ENCODE measurements at regions not wholly inside any gene's neighbourhood (a gene's known extent, or its start where the extent isn't known, plus 50 kb on each side); places are given as distances from the start of the nearest gene placed in this dataset.

GRCh38 chr9:107710953-107711352, 221.4 kb upstream of the KLF4 start:
- no peak overlapping the region for H3K27ac ChIP-seq (ENCODE audit: insufficient read depth in 1 of 2, low read depth in 1 of 2, low read length in 2 of 2, poor library complexity in 1 of 2, severe bottlenecking in 2 of 2)
- 95% methylated on average over 2 of the region's 2 CpGs for WGBS (ENCODE audit: insufficient coverage)
- POLR2A ChIA-PET: interaction anchor here (0.6 kb wide), 1 partner anchor 137 kb away, joined by 7 read pairs; no protein-coding TSS in a partner anchor
- no peak for DNase-seq
- H3K4me3 ChIP-seq (ENCODE audit: control insufficient read depth in 1 of 7, extremely low read depth in 1 of 7, insufficient read depth in 4 of 7, low read depth in 2 of 7, low read length in 6 of 7): no peak overlapping the region
- CTCF ChIA-PET: interaction anchor here (1.1 kb wide), 1 partner anchor 12 kb away, joined by 3 read pairs; no protein-coding TSS in a partner anchor
- H3K9me3 ChIP-seq (ENCODE audit: control extremely low read depth in 1 of 5, control insufficient read depth in 4 of 5, insufficient read depth in 2 of 5, low read depth in 1 of 5, low read length in 4 of 5): no peaks in the 10 kb centered on the region
- no peaks in the 10 kb centered on the region for H3K36me3 ChIP-seq (ENCODE audit: control insufficient read depth in 4 of 4, insufficient read depth in 4 of 4, low read length in 3 of 4)
- H3K27me3 ChIP-seq (replicated peaks in 2 of 5; ENCODE audit: control insufficient read depth in 4 of 5, insufficient read depth in 5 of 5, low read length in 4 of 5): no peaks in the 10 kb centered on the region
- H3K4me1 ChIP-seq (ENCODE audit: control extremely low read depth in 1 of 4, control insufficient read depth in 4 of 4, insufficient read depth in 4 of 4, low read length in 3 of 4): peaks cover 12 to 24% (median 18%) of the 10 kb centered on the region in 4 experiments

- no CpG with 5 or more reads among the region's 1 CpG for WGBS (ENCODE audit: insufficient coverage)
- H3K4me1 ChIP-seq (ENCODE audit: control extremely low read depth in 1 of 4, control insufficient read depth in 4 of 4, insufficient read depth in 4 of 4, low read length in 3 of 4): peaks cover 12 to 24% (median 18%) of the 10 kb centered on the region in 4 experiments
- CTCF ChIA-PET: interaction anchor here (1.0 kb wide), 1 partner anchor 18 kb away, joined by 6 read pairs; no protein-coding TSS in a partner anchor
- no peaks in the 10 kb centered on the region for H3K27me3 ChIP-seq (replicated peaks in 2 of 5; ENCODE audit: control insufficient read depth in 4 of 5, insufficient read depth in 5 of 5, low read length in 4 of 5)
- DNase-seq: no peak
- POLR2A ChIA-PET: interaction anchor here (0.6 kb wide), 1 partner anchor 136 kb away, joined by 7 read pairs; no protein-coding TSS in a partner anchor
- no peaks in the 10 kb centered on the region for H3K9me3 ChIP-seq (ENCODE audit: control extremely low read depth in 1 of 5, control insufficient read depth in 4 of 5, insufficient read depth in 2 of 5, low read depth in 1 of 5, low read length in 4 of 5)
- H3K27ac ChIP-seq (ENCODE audit: insufficient read depth in 1 of 2, low read depth in 1 of 2, low read length in 2 of 2, poor library complexity in 1 of 2, severe bottlenecking in 2 of 2): no peak overlapping the region
- H3K36me3 ChIP-seq (ENCODE audit: control insufficient read depth in 4 of 4, insufficient read depth in 4 of 4, low read length in 3 of 4): no peaks in the 10 kb centered on the region
- H3K4me3 ChIP-seq (ENCODE audit: control insufficient read depth in 1 of 7, extremely low read depth in 1 of 7, insufficient read depth in 4 of 7, low read depth in 2 of 7, low read length in 6 of 7): no peak overlapping the region
Measured at GRCh38 chr9:107710546-107710945, 221.0 kb upstream of the KLF4 start.

GRCh38 chr9:107708791-107709190, 219.2 kb upstream of the KLF4 start:
- Histone ChIP-seq H3K36me3 (ENCODE audit: control insufficient read depth in 4 of 4, insufficient read depth in 4 of 4, low read length in 3 of 4) (no peaks in the 10 kb centered on the region), H3K4me1 (ENCODE audit: control extremely low read depth in 1 of 4, control insufficient read depth in 4 of 4, insufficient read depth in 4 of 4, low read length in 3 of 4) (peaks cover 12 to 24% (median 18%) of the 10 kb centered on the region in 4 experiments), H3K4me3 (ENCODE audit: control insufficient read depth in 1 of 7, extremely low read depth in 1 of 7, insufficient read depth in 4 of 7, low read depth in 2 of 7, low read length in 6 of 7) (no peak overlapping the region), H3K27ac (ENCODE audit: insufficient read depth in 1 of 2, low read depth in 1 of 2, low read length in 2 of 2, poor library complexity in 1 of 2, severe bottlenecking in 2 of 2) (no peak overlapping the region), H3K27me3 (replicated peaks in 2 of 5; ENCODE audit: control insufficient read depth in 4 of 5, insufficient read depth in 5 of 5, low read length in 4 of 5) (no peaks in the 10 kb centered on the region), H3K9me3 (ENCODE audit: control extremely low read depth in 1 of 5, control insufficient read depth in 4 of 5, insufficient read depth in 2 of 5, low read depth in 1 of 5, low read length in 4 of 5) (no peaks in the 10 kb centered on the region)
- POLR2A ChIA-PET: no interaction called here
- DNase-seq: peak in 2 of 3 donors; percentile 34 to 52
- CTCF ChIA-PET: no interaction called here
- WGBS (ENCODE audit: insufficient coverage): 75% methylated on average over 2 of the region's 2 CpGs

- Histone ChIP-seq H3K4me3 (ENCODE audit: control insufficient read depth in 1 of 7, extremely low read depth in 1 of 7, insufficient read depth in 4 of 7, low read depth in 2 of 7, low read length in 6 of 7) (no peak overlapping the region), H3K36me3 (ENCODE audit: control insufficient read depth in 4 of 4, insufficient read depth in 4 of 4, low read length in 3 of 4) (no peaks in the 10 kb centered on the region), H3K9me3 (ENCODE audit: control extremely low read depth in 1 of 5, control insufficient read depth in 4 of 5, insufficient read depth in 2 of 5, low read depth in 1 of 5, low read length in 4 of 5) (peaks cover 0 to 2% (median 0%) of the 10 kb centered on the region in 5 experiments), H3K4me1 (ENCODE audit: control extremely low read depth in 1 of 4, control insufficient read depth in 4 of 4, insufficient read depth in 4 of 4, low read length in 3 of 4) (peaks cover 10 to 21% (median 14%) of the 10 kb centered on the region in 4 experiments), H3K27ac (ENCODE audit: insufficient read depth in 1 of 2, low read depth in 1 of 2, low read length in 2 of 2, poor library complexity in 1 of 2, severe bottlenecking in 2 of 2) (no peak overlapping the region), H3K27me3 (replicated peaks in 2 of 5; ENCODE audit: control insufficient read depth in 4 of 5, insufficient read depth in 5 of 5, low read length in 4 of 5) (no peaks in the 10 kb centered on the region)
- ChIA-PET CTCF (no interaction called here), POLR2A (no interaction called here)
- DNase-seq: peak in 2 of 3 donors; percentile 23 to 33
- WGBS (ENCODE audit: insufficient coverage): 100% methylated on average over 4 of the region's 7 CpGs
Measured at GRCh38 chr9:107707915-107708441, 218.4 kb upstream of the KLF4 start.

- Histone ChIP-seq H3K4me3 (ENCODE audit: control insufficient read depth in 1 of 7, extremely low read depth in 1 of 7, insufficient read depth in 4 of 7, low read depth in 2 of 7, low read length in 6 of 7) (no peak overlapping the region), H3K36me3 (ENCODE audit: control insufficient read depth in 4 of 4, insufficient read depth in 4 of 4, low read length in 3 of 4) (no peaks in the 10 kb centered on the region), H3K9me3 (ENCODE audit: control extremely low read depth in 1 of 5, control insufficient read depth in 4 of 5, insufficient read depth in 2 of 5, low read depth in 1 of 5, low read length in 4 of 5) (peaks cover 0 to 3% (median 0%) of the 10 kb centered on the region in 5 experiments), H3K4me1 (ENCODE audit: control extremely low read depth in 1 of 4, control insufficient read depth in 4 of 4, insufficient read depth in 4 of 4, low read length in 3 of 4) (peaks cover 5 to 16% (median 10%) of the 10 kb centered on the region in 4 experiments), H3K27me3 (replicated peaks in 2 of 5; ENCODE audit: control insufficient read depth in 4 of 5, insufficient read depth in 5 of 5, low read length in 4 of 5) (no peaks in the 10 kb centered on the region), H3K27ac (ENCODE audit: insufficient read depth in 1 of 2, low read depth in 1 of 2, low read length in 2 of 2, poor library complexity in 1 of 2, severe bottlenecking in 2 of 2) (no peak overlapping the region)
- no peak for DNase-seq
- ChIA-PET POLR2A (no interaction called here), CTCF (no interaction called here)
- 69% methylated on average over 5 of the region's 6 CpGs for WGBS (ENCODE audit: insufficient coverage)
Measured at GRCh38 chr9:107707428-107707837, 217.9 kb upstream of the KLF4 start.

- no peaks in the 10 kb centered on the region for H3K36me3 ChIP-seq (ENCODE audit: control insufficient read depth in 4 of 4, insufficient read depth in 4 of 4, low read length in 3 of 4)
- no peak overlapping the region for H3K4me3 ChIP-seq (ENCODE audit: control insufficient read depth in 1 of 7, extremely low read depth in 1 of 7, insufficient read depth in 4 of 7, low read depth in 2 of 7, low read length in 6 of 7)
- ChIA-PET CTCF (no interaction called here), POLR2A (no interaction called here)
- 93% methylated on average over 2 of the region's 3 CpGs for WGBS (ENCODE audit: insufficient coverage)
- H3K4me1 ChIP-seq (ENCODE audit: control extremely low read depth in 1 of 4, control insufficient read depth in 4 of 4, insufficient read depth in 4 of 4, low read length in 3 of 4): peaks cover 0 to 10% (median 4%) of the 10 kb centered on the region in 4 experiments
- no peak for DNase-seq
- no peaks in the 10 kb centered on the region for H3K27me3 ChIP-seq (replicated peaks in 2 of 5; ENCODE audit: control insufficient read depth in 4 of 5, insufficient read depth in 5 of 5, low read length in 4 of 5)
- peaks cover 0 to 3% (median 0%) of the 10 kb centered on the region in 5 experiments for H3K9me3 ChIP-seq (ENCODE audit: control extremely low read depth in 1 of 5, control insufficient read depth in 4 of 5, insufficient read depth in 2 of 5, low read depth in 1 of 5, low read length in 4 of 5)
- H3K27ac ChIP-seq (ENCODE audit: insufficient read depth in 1 of 2, low read depth in 1 of 2, low read length in 2 of 2, poor library complexity in 1 of 2, severe bottlenecking in 2 of 2): no peak overlapping the region
Measured at GRCh38 chr9:107706701-107707427, 217.3 kb upstream of the KLF4 start.

- H3K4me1 ChIP-seq (ENCODE audit: control extremely low read depth in 1 of 4, control insufficient read depth in 4 of 4, insufficient read depth in 4 of 4, low read length in 3 of 4): peaks cover 2 to 7% (median 4%) of the 10 kb centered on the region in 4 experiments
- no peaks in the 10 kb centered on the region for H3K27me3 ChIP-seq (replicated peaks in 2 of 5; ENCODE audit: control insufficient read depth in 4 of 5, insufficient read depth in 5 of 5, low read length in 4 of 5)
- DNase-seq: no peak
- no peak overlapping the region for H3K27ac ChIP-seq (ENCODE audit: insufficient read depth in 1 of 2, low read depth in 1 of 2, low read length in 2 of 2, poor library complexity in 1 of 2, severe bottlenecking in 2 of 2)
- peaks cover 0 to 3% (median 0%) of the 10 kb centered on the region in 5 experiments for H3K9me3 ChIP-seq (ENCODE audit: control extremely low read depth in 1 of 5, control insufficient read depth in 4 of 5, insufficient read depth in 2 of 5, low read depth in 1 of 5, low read length in 4 of 5)
- no peak overlapping the region for H3K4me3 ChIP-seq (ENCODE audit: control insufficient read depth in 1 of 7, extremely low read depth in 1 of 7, insufficient read depth in 4 of 7, low read depth in 2 of 7, low read length in 6 of 7)
- POLR2A ChIA-PET: no interaction called here
- no peaks in the 10 kb centered on the region for H3K36me3 ChIP-seq (ENCODE audit: control insufficient read depth in 4 of 4, insufficient read depth in 4 of 4, low read length in 3 of 4)
- CTCF ChIA-PET: no interaction called here
- 90% methylated on average over 2 of the region's 3 CpGs for WGBS (ENCODE audit: insufficient coverage)
Measured at GRCh38 chr9:107705521-107705920, 216.0 kb upstream of the KLF4 start.

Measured in common myeloid progenitor, CD34-positive (primary cell).